IMR-90 (cell line): ENCODE measurements at regions not wholly inside any gene's neighbourhood (a gene's known extent, or its start where the extent isn't known, plus 50 kb on each side); places are given as distances from the start of the nearest gene placed in this dataset.

ENCODE experiments used
- ATAC-seq: fragments of 200-7000 bp; cut with Tn5 transposase; 2 replicates; pipeline ENCODE4 v1.9.1; 2020; ENCODE audit warnings: low read depth, mild to moderate bottlenecking, moderate library complexity
- BruUV-seq: library from RNA; stranded (reverse); fragments of 400-500 nt; replicated peaks from 2 replicates; lab custom pipeline; 2021; lab: Mats Ljungman, UMichigan
- CTCF ChIA-PET: fragments of 300-600 bp; formaldehyde crosslinking; extraction: SDS; loops from one replicate; lab custom pipeline; 2021; ENCODE audit warnings: antibody characterized with exemption; lab: Yijun Ruan, JAX
- POLR2A ChIA-PET: fragments of 300-600 bp; sonication (Branson Sonifier 250); formaldehyde crosslinking; loops from one replicate; lab custom pipeline; 2022; ENCODE audit warnings: antibody characterized with exemption; ENCODE audit not compliant: unreplicated experiment; lab: Charles Lee
- DNase-seq: peaks from one replicate; pipeline ENCODE4 v3.0.0; 2013
- H2AFZ ChIP-seq: replicated peaks from 2 replicates; pipeline ENCODE3; 2013; ENCODE audit warnings: low read length, mild to moderate bottlenecking; ENCODE audit not compliant: poor library complexity
- H2AK5ac ChIP-seq: 2 replicates; pipeline ENCODE4 v1.6.1; 2013; ENCODE audit warnings: low read depth, low read length, inconsistent platforms
- H2AK9ac ChIP-seq: replicated peaks from 2 replicates; pipeline ENCODE3; 2013; ENCODE audit warnings: mild to moderate bottlenecking, low read depth, low read length, moderate library complexity; ENCODE audit not compliant: poor library complexity
- H2BK120ac ChIP-seq: 2 replicates; pipeline ENCODE4 v1.6.1; 2013; ENCODE audit warnings: low read depth, low read length, inconsistent platforms
- H2BK15ac ChIP-seq: 3 replicates; pipeline ENCODE4 v1.6.1; 2013; ENCODE audit warnings: low read depth, low read length, inconsistent platforms
- H2BK20ac ChIP-seq: 2 replicates; pipeline ENCODE4 v1.6.1; 2013; ENCODE audit warnings: low read depth, mild to moderate bottlenecking, inconsistent platforms, low read length, moderate library complexity
- H2BK5ac ChIP-seq: 2 replicates; pipeline ENCODE4 v1.6.1; 2013; ENCODE audit warnings: mild to moderate bottlenecking, low read depth, low read length, inconsistent platforms; ENCODE audit not compliant: poor library complexity, severe bottlenecking
- H3K14ac ChIP-seq: replicated peaks from 2 replicates; pipeline ENCODE4 v1.6.1; 2013; ENCODE audit warnings: low read depth, low read length, inconsistent platforms
- H3K18ac ChIP-seq: 2 replicates; pipeline ENCODE4 v1.6.1; 2013; ENCODE audit warnings: low read depth, low read length, control low read depth
- H3K23ac ChIP-seq: 2 replicates; pipeline ENCODE4 v1.6.1; 2013; ENCODE audit warnings: low read depth, low read length, inconsistent platforms
- H3K27ac ChIP-seq: 2 replicates; pipeline ENCODE4 v1.5.1; 2013; ENCODE audit warnings: mild to moderate bottlenecking, control low read depth, low read length; ENCODE audit not compliant: insufficient read depth
- H3K27me3 ChIP-seq: 2 replicates; pipeline ENCODE4 v1.6.1; 2013; ENCODE audit warnings: low read length; ENCODE audit not compliant: control insufficient read depth, insufficient read depth
- H3K36me3 ChIP-seq: 2 replicates; pipeline ENCODE4 v1.6.1; 2013; ENCODE audit warnings: low read length, mixed read lengths; ENCODE audit not compliant: control insufficient read depth, insufficient read depth
- H3K4ac ChIP-seq: 2 replicates; pipeline ENCODE4 v1.6.1; 2013; ENCODE audit warnings: low read depth, low read length, inconsistent platforms
- H3K4me1 ChIP-seq: 2 replicates; pipeline ENCODE4 v1.6.1; 2013; ENCODE audit warnings: low read length, mixed read lengths; ENCODE audit not compliant: control insufficient read depth, insufficient read depth
- H3K4me2 ChIP-seq: 2 replicates; pipeline ENCODE4 v1.6.1; 2013; ENCODE audit warnings: low read depth, mild to moderate bottlenecking, control low read depth, low read length, moderate library complexity
- H3K4me3 ChIP-seq: 2 replicates; pipeline ENCODE4 v1.5.1; 2013; ENCODE audit warnings: low read depth, mild to moderate bottlenecking, control low read depth, low read length, moderate library complexity; ENCODE audit not compliant: insufficient read depth
- H3K56ac ChIP-seq: 2 replicates; pipeline ENCODE4 v1.6.1; 2013; ENCODE audit warnings: low read length, inconsistent platforms; ENCODE audit not compliant: insufficient read depth; ENCODE audit errors: extremely low read depth
- H3K79me1 ChIP-seq, 2 experiments: 2 replicates each; pipeline ENCODE4 v1.6.1; 2013; ENCODE audit warnings: low read length in 2 of 2, inconsistent platforms in 1 of 2, low read depth in 1 of 2
- H3K9ac ChIP-seq: 2 replicates; pipeline ENCODE4 v1.6.1; 2013; ENCODE audit warnings: low read depth, low read length, control low read depth
- H3K9me1 ChIP-seq: 2 replicates; pipeline ENCODE4 v1.6.1; 2013; ENCODE audit warnings: low read length, inconsistent platforms; ENCODE audit not compliant: insufficient read depth
- H3K9me3 ChIP-seq: 2 replicates; pipeline ENCODE4 v1.6.1; 2013; ENCODE audit warnings: low read length; ENCODE audit not compliant: control insufficient read depth, insufficient read depth
- H4K20me1 ChIP-seq: 2 replicates; pipeline ENCODE4 v1.6.1; 2013; ENCODE audit warnings: low read length, inconsistent platforms; ENCODE audit not compliant: insufficient read depth
- H4K5ac ChIP-seq: 2 replicates; pipeline ENCODE4 v1.6.1; 2013; ENCODE audit warnings: mild to moderate bottlenecking, low read depth, low read length, control low read depth
- H4K8ac ChIP-seq, 2 experiments: 2 replicates each; pipeline ENCODE4 v1.6.1; 2013; ENCODE audit warnings: low read depth in 2 of 2, low read length in 2 of 2, control low read depth in 1 of 2, inconsistent platforms in 1 of 2
- H4K91ac ChIP-seq: 2 replicates; pipeline ENCODE4 v1.6.1; 2013; ENCODE audit warnings: low read depth, low read length, inconsistent platforms; ENCODE audit not compliant: insufficient read depth
- BHLHE40 ChIP-seq: fragments of 150-350 bp; IDR thresholded peaks from 2 replicates; pipeline ENCODE4 v1.6.1; 2016; ENCODE audit warnings: mild to moderate bottlenecking, low read depth, low read length
- CEBPB ChIP-seq: IDR thresholded peaks from 2 replicates; pipeline ENCODE4 v1.6.1; 2012; ENCODE audit warnings: low read depth, low read length, improper control_type of control experiment
- CHD1 ChIP-seq: IDR thresholded peaks from 2 replicates; pipeline ENCODE4 v1.6.1; 2012; ENCODE audit warnings: low read depth, low read length, improper control_type of control experiment
- CTCF ChIP-seq: conservative IDR thresholded peaks from 2 replicates; pipeline ENCODE4 v1.5.1; 2012; ENCODE audit warnings: mild to moderate bottlenecking, low read depth, low read length, improper control_type of control experiment
- FOS ChIP-seq: fragments of 150-350 bp; IDR thresholded peaks from 2 replicates; pipeline ENCODE4 v1.6.1; 2016; ENCODE audit warnings: low read depth, low read length
- MAFK ChIP-seq: IDR thresholded peaks from 2 replicates; pipeline ENCODE4 v1.6.1; 2012; ENCODE audit warnings: low read depth, low read length, improper control_type of control experiment
- MAZ ChIP-seq: IDR thresholded peaks from 2 replicates; pipeline ENCODE4 v1.6.1; 2012; ENCODE audit warnings: low read depth, mild to moderate bottlenecking, low read length, improper control_type of control experiment, moderate library complexity, borderline replicate concordance
- MXI1 ChIP-seq: IDR thresholded peaks from 2 replicates; pipeline ENCODE4 v1.6.1; 2012; ENCODE audit warnings: low read depth, mild to moderate bottlenecking, low read length, moderate library complexity, borderline replicate concordance
- NFE2L2 ChIP-seq: fragments of 150-350 bp; IDR thresholded peaks from 2 replicates; pipeline ENCODE4 v1.6.1; 2016; ENCODE audit warnings: low read depth, mild to moderate bottlenecking, low read length
- POLR2A ChIP-seq: IDR thresholded peaks from 2 replicates; pipeline ENCODE4 v1.6.1; 2012; ENCODE audit warnings: mild to moderate bottlenecking, low read depth, low read length
- RAD21 ChIP-seq: IDR thresholded peaks from 2 replicates; pipeline ENCODE4 v1.6.1; 2012; ENCODE audit warnings: low read length, improper control_type of control experiment
- RCOR1 ChIP-seq: IDR thresholded peaks from 2 replicates; pipeline ENCODE4 v1.6.1; 2012; ENCODE audit warnings: mild to moderate bottlenecking, low read length, improper control_type of control experiment; ENCODE audit not compliant: insufficient replicate concordance
- RFX5 ChIP-seq: IDR thresholded peaks from 2 replicates; pipeline ENCODE4 v1.8.0; 2012; ENCODE audit warnings: low read depth, mild to moderate bottlenecking, low read length, moderate library complexity
- SMC3 ChIP-seq: fragments of 150-350 bp; IDR thresholded peaks from 2 replicates; pipeline ENCODE4 v1.6.1; 2016; ENCODE audit warnings: low read depth, mild to moderate bottlenecking, antibody characterized with exemption, low read length, moderate library complexity
- USF2 ChIP-seq: fragments of 150-350 bp; IDR thresholded peaks from 2 replicates; pipeline ENCODE4 v1.6.1; 2017; ENCODE audit warnings: mild to moderate bottlenecking, antibody characterized with exemption, low read length, low read depth
- dilution Hi-C: fragments of 300-500 bp; cut with HindIII; formaldehyde crosslinking; loops from one replicate; pipeline ENCODE4 v1.14.3; 2018; ENCODE audit warnings: low sequenced_read_pairs; ENCODE audit not compliant: unreplicated experiment
- in situ Hi-C: fragments of 300-500 bp; cut with MboI; formaldehyde crosslinking; loops from 3 replicates; pipeline ENCODE4 v1.14.3; 2019; ENCODE audit warnings: low sequenced_read_pairs, inconsistent platforms, mixed read lengths
- intact Hi-C: fragments of 100-400 bp; cut with micrococcal nuclease; formaldehyde crosslinking; loops from 2 replicates; pipeline ENCODE4 v1.10.0; 2022
- TF ChIP-seq, protein P1 (sequence below): fragments of 150-350 bp; IDR thresholded peaks from 2 replicates; pipeline ENCODE4 v1.6.1; 2016; ENCODE audit warnings: low read depth, mild to moderate bottlenecking, low read length, moderate library complexity, borderline replicate concordance

DNA sequence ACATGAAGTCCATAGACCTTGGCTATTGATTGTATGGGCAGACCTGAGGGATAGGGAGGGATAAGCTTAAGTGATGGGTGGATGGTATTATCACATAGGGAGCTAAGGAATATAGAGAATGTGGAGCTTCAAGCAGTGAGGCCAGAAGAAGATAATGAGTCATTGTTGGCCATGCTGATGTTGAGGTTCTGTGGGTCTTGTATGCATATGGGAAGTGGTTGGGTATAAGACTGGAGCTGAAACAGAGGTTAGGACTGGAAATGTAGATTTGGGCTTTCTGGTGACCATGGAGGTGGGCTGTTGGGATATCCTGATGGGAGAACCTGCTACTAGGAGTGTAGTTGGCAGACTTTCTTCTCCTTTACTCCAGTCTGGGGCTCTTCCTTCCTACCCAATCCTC is 73.7 kb upstream of the TSC22D1 start:
- no TSS peak for BruUV-seq
- in situ Hi-C loops = no loop called here

More for the DNA sequence above, 73.7 kb upstream of the TSC22D1 start:
- no peak overlapping the region for H3K9ac ChIP-seq
- no peak overlapping the region for H2BK120ac ChIP-seq
- TF ChIP-seq RFX5 (no peak), RCOR1 (no peak), FOS (no peak), POLR2A (no peak), MXI1 (no peak), CTCF (no peak), USF2 (no peak), MAZ (no peak), BHLHE40 (no peak), MAFK (no peak), CEBPB (no peak), SMC3 (no peak), NFE2L2 (no peak), CHD1 (no peak), RAD21 (no peak)
- TF ChIP-seq, protein P1, sequence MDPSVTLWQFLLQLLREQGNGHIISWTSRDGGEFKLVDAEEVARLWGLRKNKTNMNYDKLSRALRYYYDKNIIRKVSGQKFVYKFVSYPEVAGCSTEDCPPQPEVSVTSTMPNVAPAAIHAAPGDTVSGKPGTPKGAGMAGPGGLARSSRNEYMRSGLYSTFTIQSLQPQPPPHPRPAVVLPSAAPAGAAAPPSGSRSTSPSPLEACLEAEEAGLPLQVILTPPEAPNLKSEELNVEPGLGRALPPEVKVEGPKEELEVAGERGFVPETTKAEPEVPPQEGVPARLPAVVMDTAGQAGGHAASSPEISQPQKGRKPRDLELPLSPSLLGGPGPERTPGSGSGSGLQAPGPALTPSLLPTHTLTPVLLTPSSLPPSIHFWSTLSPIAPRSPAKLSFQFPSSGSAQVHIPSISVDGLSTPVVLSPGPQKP = no peak
- ATAC-seq = no peak
- no peak overlapping the region for H4K8ac ChIP-seq
- H3K23ac ChIP-seq = no peak overlapping the region
- no peak overlapping the region for H2AK9ac ChIP-seq
- no peak overlapping the region for H3K4ac ChIP-seq
- H3K9me1 ChIP-seq = no peaks in the 10 kb centered on the region
- H2BK20ac ChIP-seq = no peak overlapping the region
- ChIA-PET CTCF (no interaction called here), POLR2A (no interaction called here)
- no peak overlapping the region for H3K4me2 ChIP-seq
- H3K18ac ChIP-seq = no peak overlapping the region
- no peak overlapping the region for H3K27ac ChIP-seq
- H4K91ac ChIP-seq = no peak overlapping the region
- H3K36me3 ChIP-seq = no peaks in the 10 kb centered on the region
- H2AFZ ChIP-seq = no peak overlapping the region
- H3K9me3 ChIP-seq = no peaks in the 10 kb centered on the region
- intact Hi-C loops (no loop called here), dilution Hi-C loops (no loop called here)
- H3K4me3 ChIP-seq = no peak overlapping the region
- H2BK15ac ChIP-seq = no peak overlapping the region
- H3K56ac ChIP-seq = no peak overlapping the region
- peaks cover 7% of the 10 kb centered on the region for H3K4me1 ChIP-seq
- no peak overlapping the region for H2BK5ac ChIP-seq
- no peak overlapping the region for H4K5ac ChIP-seq
- H3K79me1 ChIP-seq = no peaks in the 10 kb centered on the region
- H4K20me1 ChIP-seq = no peaks in the 10 kb centered on the region
- H3K14ac ChIP-seq = no peak overlapping the region
- no peak for DNase-seq
- H3K27me3 ChIP-seq = no peaks in the 10 kb centered on the region
- H2AK5ac ChIP-seq = no peak overlapping the region
